ENCODE measurements at regions not wholly inside any gene's neighbourhood (a gene's known extent, or its start where the extent isn't known, plus 50 kb on each side); places are given as distances from the start of the nearest gene placed in this dataset.

GRCh38 chr18:34978953-34979608 lies 62.1 kb upstream of the MAPRE2 start:
- peak; percentile 63 for DNase-seq

- DNase-seq, result no peak
These were observed 59.7 kb upstream of the MAPRE2 start for GRCh38 chr18:34981487-34981886.

- DNase-seq, result no peak
These were observed 55.2 kb upstream of the MAPRE2 start for GRCh38 chr18:34985963-34986362.

- no peak for DNase-seq
These were observed 50.6 kb upstream of the MAPRE2 start for GRCh38 chr18:34990597-34990996.

- no peak for DNase-seq
These were observed 50.1 kb upstream of the MAPRE2 start for GRCh38 chr18:34991152-34991551.
